Pancreas (tissue), 10 donors: ENCODE measurements at regions not wholly inside any gene's neighbourhood (a gene's known extent, or its start where the extent isn't known, plus 50 kb on each side); places are given as distances from the start of the nearest gene placed in this dataset.
A peak's percentile ranks its signal among the peaks of the same experiment; 100 is the strongest.
"Not testable (repeated sequence)": the region's sequence is repeated elsewhere in the genome, so short reads cannot be mapped to it uniquely, and the experiment has no call there.

Experiments
- ATAC-seq, 4 donors: fragments of 200-7000 bp; cut with Tn5 transposase; one replicate each; pipeline versions ENCODE4 v1.8.0 to v1.9.1; 2020; ENCODE audit warnings: mild to moderate bottlenecking in 4 of 4, moderate library complexity in 4 of 4
- DNase-seq, 6 donors: peaks; one replicate each; pipeline ENCODE4 v3.0.0-alpha.2; 2020
- FAIRE-seq: peaks from 2 replicates; lab custom pipeline; 2012; peaks lifted over from hg19 to GRCh38; lab: Jason Lieb, UNC
- H3K27ac ChIP-seq, 4 donors: fragments of 200-600 bp; sonication (generic); 1 replicate in 3 of 4; 2 replicates in 1 of 4; pipeline versions ENCODE4 v1.5.0 to v1.8.0; 2020
- H3K27me3 ChIP-seq, 4 donors: fragments of 200-600 bp; one replicate each; pipeline ENCODE4 v1.8.0; 2021
- H3K36me3 ChIP-seq, 3 donors: fragments of 200-600 bp; sonication (generic) in 1 of 3; one replicate each; pipeline versions ENCODE4 v1.5.0 to v1.8.0; 2020 to 2021
- H3K4me1 ChIP-seq, 3 donors: fragments of 200-600 bp; one replicate each; pipeline ENCODE4 v1.8.0; 2021
- H3K4me3 ChIP-seq, 4 donors: fragments of 200-600 bp; sonication (generic) in 2 of 4; one replicate each; pipeline versions ENCODE4 v1.5.0 to v1.8.0; 2020 to 2021
- H3K9me3 ChIP-seq, 4 donors: fragments of 200-600 bp; one replicate each; pipeline ENCODE4 v1.8.0; 2021
- WGBS, 2 donors: extraction: QIAGEN DNeasy Blood & Tissue Kit; methylation state at CpG; one replicate each; pipeline ENCODE4 v1.1.7; 2013; 5-methylcytosine and 5-hydroxymethylcytosine counted together
- intact Hi-C, 3 donors: fragments of 100-400 bp; cut with DNase I; formaldehyde crosslinking; loops; one replicate each; pipeline versions ENCODE4 v1.11.1 to v1.14.2; 2022
- TF ChIP-seq, protein P1 (sequence below), 4 donors: fragments of 200-600 bp; sonication (generic) in 3 of 4; IDR thresholded peaks; one replicate each; pipeline versions ENCODE4 v1.5.0 to v1.8.0; 2021; ENCODE audit warnings: antibody characterized with exemption in 4 of 4
- donor health status: healthy with polysubstance abuse.
- donor health status: DM: no; HTN: no; CAD: no; lungs with moderate emphysema.
- donor health status: DM: no; HTN: no; CAD: no.
- donor health status: control.
- donor health status: control.
- donor health status: Bipolar disorder and iron deficiency.
- donor health status: DM: yes; HTN: yes; CAD: no.
- donor health status: DM: no; HTN: no; CAD: no.
- donor health status: DM: no; HTN: no; CAD: no.
- donor health status: DM: yes; HTN: yes; CAD: no.

DNA sequence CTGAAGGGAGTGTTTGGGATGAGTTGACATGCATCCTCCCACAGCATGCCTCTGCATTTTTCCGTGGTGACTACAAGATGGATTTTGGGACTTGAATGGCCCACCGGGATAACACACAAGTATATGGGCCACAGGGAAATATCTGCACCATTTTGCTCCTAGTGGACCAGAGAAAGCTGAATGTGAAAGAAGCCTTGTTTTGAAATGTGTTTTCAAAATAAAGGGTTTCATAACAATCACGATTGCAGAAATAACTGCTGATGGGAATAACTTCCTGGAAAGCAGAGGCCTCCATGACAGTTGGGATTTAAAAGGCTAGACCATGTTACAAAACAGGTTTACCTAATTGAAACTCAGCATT is 77.5 kb upstream of the PRR23C start:
- DNase-seq (no peak), FAIRE-seq (no peak)
- WGBS, 2 donors, result 65 to 66% methylated on average over 3 of the region's 3 CpGs

DNA sequence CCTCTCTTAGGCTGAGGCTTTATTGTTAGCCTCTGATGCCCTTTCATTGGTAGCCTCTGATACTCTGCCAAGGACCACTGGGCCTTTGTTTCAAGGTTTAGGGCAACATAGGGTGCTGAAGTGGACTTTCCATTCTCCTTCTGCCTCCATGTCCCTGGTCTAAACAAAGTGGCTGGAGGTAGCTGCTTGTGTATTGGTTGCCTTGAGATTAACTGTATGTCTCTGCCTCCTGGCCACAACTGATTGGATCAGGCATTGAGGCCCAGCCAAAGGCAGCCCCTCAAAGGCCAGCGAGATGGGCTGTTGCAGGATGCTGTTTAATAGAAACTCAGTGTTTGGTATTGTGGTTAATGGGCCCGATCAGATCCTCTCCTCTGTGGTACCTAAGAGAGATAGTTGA is 77.9 kb upstream of the PRR23C start:
- TF ChIP-seq, protein P1, sequence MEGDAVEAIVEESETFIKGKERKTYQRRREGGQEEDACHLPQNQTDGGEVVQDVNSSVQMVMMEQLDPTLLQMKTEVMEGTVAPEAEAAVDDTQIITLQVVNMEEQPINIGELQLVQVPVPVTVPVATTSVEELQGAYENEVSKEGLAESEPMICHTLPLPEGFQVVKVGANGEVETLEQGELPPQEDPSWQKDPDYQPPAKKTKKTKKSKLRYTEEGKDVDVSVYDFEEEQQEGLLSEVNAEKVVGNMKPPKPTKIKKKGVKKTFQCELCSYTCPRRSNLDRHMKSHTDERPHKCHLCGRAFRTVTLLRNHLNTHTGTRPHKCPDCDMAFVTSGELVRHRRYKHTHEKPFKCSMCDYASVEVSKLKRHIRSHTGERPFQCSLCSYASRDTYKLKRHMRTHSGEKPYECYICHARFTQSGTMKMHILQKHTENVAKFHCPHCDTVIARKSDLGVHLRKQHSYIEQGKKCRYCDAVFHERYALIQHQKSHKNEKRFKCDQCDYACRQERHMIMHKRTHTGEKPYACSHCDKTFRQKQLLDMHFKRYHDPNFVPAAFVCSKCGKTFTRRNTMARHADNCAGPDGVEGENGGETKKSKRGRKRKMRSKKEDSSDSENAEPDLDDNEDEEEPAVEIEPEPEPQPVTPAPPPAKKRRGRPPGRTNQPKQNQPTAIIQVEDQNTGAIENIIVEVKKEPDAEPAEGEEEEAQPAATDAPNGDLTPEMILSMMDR (IDR thresholded peaks at IDR 0.05), result no peak
- WGBS, 2 donors, result 90 to 95% methylated on average over 2 of the region's 2 CpGs
- no peaks in the 10 kb centered on the region for H3K9me3 ChIP-seq
- intact Hi-C loops, result no loop called here
- peaks cover 3 to 17% (median 15%) of the 10 kb centered on the region in 3 donors for H3K4me1 ChIP-seq
- peak overlapping the region in 1 of 4 donors; percentile 54 for H3K27ac ChIP-seq
- DNase-seq (no peak), FAIRE-seq (no peak), ATAC-seq (no peak)
- no peak overlapping the region for H3K4me3 ChIP-seq
- no peaks in the 10 kb centered on the region for H3K27me3 ChIP-seq
- no peaks in the 10 kb centered on the region for H3K36me3 ChIP-seq

More for the DNA sequence above, 77.5 kb upstream of the PRR23C start:
- no peaks in the 10 kb centered on the region for H3K9me3 ChIP-seq
- no peaks in the 10 kb centered on the region for H3K27me3 ChIP-seq
- H3K27ac ChIP-seq, result peak overlapping the region in 1 of 4 donors; percentile 54
- peak in 2 of 4 donors; percentile 34 to 36 for ATAC-seq
- H3K4me3 ChIP-seq, result no peak overlapping the region
- H3K36me3 ChIP-seq, result no peaks in the 10 kb centered on the region
- intact Hi-C loops, result no loop called here
- H3K4me1 ChIP-seq, result peaks cover 3 to 17% (median 15%) of the 10 kb centered on the region in 3 donors
- TF ChIP-seq, protein P1 (IDR thresholded peaks at IDR 0.05), result no peak

DNA sequence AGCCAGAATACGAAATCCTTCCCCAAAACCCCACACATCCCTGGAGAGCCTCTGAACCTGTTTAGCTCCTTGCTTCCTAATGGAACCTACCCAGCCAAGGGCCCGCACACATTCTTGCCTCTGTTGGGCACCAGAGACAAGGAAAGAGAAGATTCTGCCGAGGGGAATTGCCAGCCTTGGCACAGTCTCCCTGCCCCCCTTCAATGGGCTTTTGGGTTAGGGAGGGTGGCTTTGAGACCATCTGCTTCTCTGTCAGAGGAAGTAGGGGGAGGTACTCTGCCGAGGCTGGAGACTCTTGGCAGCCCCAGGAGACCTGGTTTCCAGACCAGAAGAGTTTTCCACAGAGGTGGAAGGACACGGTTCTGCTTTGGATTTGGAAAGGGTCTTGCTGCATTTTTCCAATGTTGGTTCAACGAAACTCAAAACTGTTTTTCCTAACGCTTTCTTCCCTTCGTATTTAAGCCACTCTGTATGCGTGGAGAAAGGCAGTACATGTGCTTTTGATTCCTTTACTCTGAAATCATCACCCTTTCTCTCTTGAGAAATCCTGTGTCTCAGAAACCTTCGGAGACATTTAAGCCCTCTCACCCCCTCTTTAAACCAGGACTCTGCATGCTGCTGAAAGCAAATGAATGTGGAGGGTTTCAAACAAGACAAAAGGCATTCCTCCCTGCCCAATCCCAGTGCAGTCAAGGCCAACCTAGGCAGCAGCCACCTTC is 78.8 kb upstream of the PRR23C start:
- TF ChIP-seq, protein P1 (IDR thresholded peaks at IDR 0.05), result no peak
- H3K27ac ChIP-seq, result no peak overlapping the region
- FAIRE-seq (no peak), ATAC-seq (no peak), DNase-seq (no peak)
- peaks cover 3 to 17% (median 15%) of the 10 kb centered on the region in 3 donors for H3K4me1 ChIP-seq
- H3K36me3 ChIP-seq, result no peaks in the 10 kb centered on the region
- H3K4me3 ChIP-seq, result no peak overlapping the region
- intact Hi-C loops, result no loop called here
- no peaks in the 10 kb centered on the region for H3K9me3 ChIP-seq
- H3K27me3 ChIP-seq, result no peaks in the 10 kb centered on the region
- WGBS, 2 donors, result 90 to 92% methylated on average over 10 of the region's 10 CpGs

DNA sequence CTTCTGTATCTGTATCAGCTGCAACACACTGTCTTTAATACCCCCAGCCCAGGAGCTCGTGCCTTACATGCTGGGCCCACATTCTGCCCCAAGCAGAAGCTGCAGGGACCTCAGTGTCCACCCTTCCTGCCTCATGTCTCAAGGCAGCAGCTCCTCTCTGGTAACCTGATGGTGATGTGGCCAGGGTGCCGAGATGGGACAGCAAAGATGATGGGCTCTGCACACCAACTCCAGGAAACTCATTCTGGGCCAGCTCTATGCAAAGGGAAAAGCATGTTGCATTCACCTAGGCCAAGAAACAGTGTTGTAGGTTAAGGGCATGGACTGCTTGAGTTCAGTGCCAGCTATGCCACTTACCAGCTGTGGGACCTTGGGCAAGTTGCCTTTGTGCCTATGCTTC is 79.5 kb upstream of the PRR23C start:
- FAIRE-seq (no peak), DNase-seq (no peak), ATAC-seq (no peak)
- Histone ChIP-seq H3K27me3 (no peaks in the 10 kb centered on the region), H3K36me3 (no peaks in the 10 kb centered on the region), H3K27ac (no peak overlapping the region), H3K9me3 (no peaks in the 10 kb centered on the region), H3K4me1 (peaks cover 3 to 17% (median 15%) of the 10 kb centered on the region in 3 donors), H3K4me3 (no peak overlapping the region)
- TF ChIP-seq, protein P1 (IDR thresholded peaks at IDR 0.05), result no peak
- intact Hi-C loops, result no loop called here
- 91 to 98% methylated on average over 2 of the region's 2 CpGs for WGBS, 2 donors

DNA sequence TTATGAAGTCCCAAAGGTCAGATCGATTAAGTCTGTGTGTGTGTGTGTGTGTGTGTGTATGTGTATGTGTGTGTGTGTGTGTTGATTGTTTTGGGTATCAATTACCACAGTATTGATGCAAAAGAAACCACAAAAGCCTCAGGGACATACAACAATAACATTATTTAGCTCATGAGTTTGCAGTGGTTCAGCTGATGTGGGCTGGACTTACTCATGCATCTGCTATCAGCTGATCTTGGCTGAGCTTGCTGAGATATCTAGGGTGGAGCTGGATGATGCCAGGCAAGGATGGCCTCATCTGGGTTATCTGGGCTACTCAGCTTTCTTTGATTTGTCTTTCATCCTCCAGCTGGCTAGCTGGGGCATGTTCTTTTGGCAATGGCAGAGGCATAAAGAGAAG is 82.4 kb upstream of the PRR23C start:
- no peak for DNase-seq
- no peaks in the 10 kb centered on the region for H3K36me3 ChIP-seq
- H3K27me3 ChIP-seq, result no peaks in the 10 kb centered on the region
- no peak for ATAC-seq
- intact Hi-C loops, result no loop called here
- 79 to 80% methylated on average over 1 of the region's 1 CpG for WGBS, 2 donors
- no peak overlapping the region for H3K4me3 ChIP-seq
- H3K4me1 ChIP-seq, result peaks cover 0 to under 1% (median 0%) of the 10 kb centered on the region in 3 donors
- FAIRE-seq, result no peak
- TF ChIP-seq, protein P1 (IDR thresholded peaks at IDR 0.05), result no peak
- H3K9me3 ChIP-seq, result no peaks in the 10 kb centered on the region
- H3K27ac ChIP-seq, result no peak overlapping the region

- H3K27ac ChIP-seq, ATAC-seq, DNase-seq, H3K4me1 ChIP-seq, H3K4me3 ChIP-seq, H3K27me3 ChIP-seq, H3K9me3 ChIP-seq, intact Hi-C loops, FAIRE-seq, H3K36me3 ChIP-seq: not testable (repeated sequence)
- 87 to 92% methylated on average over 12 of the region's 12 CpGs for WGBS, 2 donors
Observed at GRCh38 chr3:139127629-139128028, 82.9 kb upstream of the PRR23C start.
